GM18867 (cell line): ENCODE measurements at regions not wholly inside any gene's neighbourhood (a gene's known extent, or its start where the extent isn't known, plus 50 kb on each side); places are given as distances from the start of the nearest gene placed in this dataset.

ENCODE experiments used
- ATAC-seq: cut with Tn5 transposase; IDR thresholded peaks from one replicate; pipeline ENCODE4 v1.9.1; 2021; ENCODE audit warnings: mild to moderate bottlenecking, moderate library complexity; ENCODE audit not compliant: unreplicated experiment

- ATAC-seq = no peak
Observed at GRCh38 chr6:2434116-2434515, 188.7 kb upstream of the GMDS start.

DNA sequence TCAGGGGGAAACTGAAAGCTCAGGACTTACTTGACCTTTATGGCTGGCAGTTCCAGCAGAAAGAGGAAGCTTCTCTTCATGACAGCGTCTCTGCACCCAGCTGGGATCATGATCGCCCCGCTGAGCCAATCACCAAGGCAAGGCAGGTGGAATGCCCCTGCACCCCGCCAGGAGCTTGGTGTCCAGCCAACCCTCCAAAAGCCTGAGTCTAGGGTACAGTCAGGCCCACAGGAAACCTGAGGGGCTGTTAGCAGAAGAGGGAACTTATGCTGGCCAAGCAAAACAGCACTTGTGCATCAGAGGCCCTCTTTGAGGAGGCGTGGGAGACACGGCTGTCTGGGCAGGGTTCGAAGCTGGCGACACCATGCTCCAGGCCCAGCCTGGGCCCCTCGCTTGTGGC is 188.3 kb upstream of the GMDS start:
- no peak for ATAC-seq

- ATAC-seq = no peak
Observed at GRCh38 chr6:2433266-2433665, 187.9 kb upstream of the GMDS start.

DNA sequence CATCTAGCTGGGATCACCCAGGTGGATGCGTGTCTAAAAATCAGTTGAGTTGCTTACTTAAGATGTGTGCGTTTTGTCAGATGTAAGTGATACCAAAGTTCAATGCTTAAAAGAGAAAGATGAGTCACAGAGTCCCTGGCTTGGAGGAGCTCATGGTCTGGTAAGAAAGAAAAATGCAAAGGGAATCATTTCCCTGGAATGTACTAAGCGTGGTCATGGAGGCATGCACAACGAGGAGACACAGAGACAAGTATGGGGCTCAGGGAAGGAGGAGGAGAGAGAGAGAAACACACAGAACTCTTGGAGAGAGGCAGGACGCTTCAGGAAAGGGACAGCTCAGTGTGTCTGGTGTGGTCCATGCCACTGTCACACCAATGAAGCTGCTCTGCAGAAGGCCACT is 186.9 kb upstream of the GMDS start:
- ATAC-seq = no peak

- ATAC-seq = no peak
Observed at GRCh38 chr6:2430612-2431011, 185.2 kb upstream of the GMDS start.

DNA sequence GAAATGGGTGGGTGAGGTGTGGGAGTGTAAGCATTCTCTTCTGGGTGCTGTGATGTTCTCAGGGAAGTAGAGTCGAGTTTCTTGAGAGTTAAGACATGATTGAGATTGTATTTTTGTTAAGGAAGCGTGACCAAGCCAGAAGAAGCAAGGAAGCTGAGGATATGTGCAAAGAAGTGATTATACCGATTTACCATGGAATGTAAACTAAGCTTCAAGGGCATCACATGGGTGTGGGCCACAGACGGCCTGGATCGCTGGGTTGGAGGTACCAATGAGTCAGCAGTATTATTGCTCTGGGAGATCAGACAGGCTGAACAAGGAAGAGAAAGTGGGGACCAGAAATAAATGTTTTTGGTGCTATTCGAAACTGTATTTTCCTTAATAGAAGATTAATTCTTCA is 184.1 kb upstream of the GMDS start:
- ATAC-seq = no peak

DNA sequence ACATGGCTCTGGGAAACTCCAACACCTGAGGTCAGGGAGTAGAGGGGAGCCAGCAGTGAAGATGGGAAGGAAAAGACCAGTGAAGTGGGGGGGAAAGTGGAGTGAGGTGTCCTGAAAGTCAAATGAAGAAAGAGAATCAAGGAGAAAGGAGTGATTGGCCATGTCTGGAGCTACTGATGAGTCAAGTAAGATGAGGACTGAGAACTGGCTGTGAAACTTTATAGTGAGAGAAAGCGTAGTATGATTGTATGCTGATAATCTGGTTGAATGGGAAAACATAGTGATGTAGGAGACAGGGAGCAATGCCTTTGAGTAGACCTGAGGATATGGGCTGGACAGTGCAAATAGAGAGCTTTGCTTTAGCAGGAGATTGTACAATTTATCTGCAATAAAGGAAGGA is 183.6 kb upstream of the GMDS start:
- no peak for ATAC-seq

DNA sequence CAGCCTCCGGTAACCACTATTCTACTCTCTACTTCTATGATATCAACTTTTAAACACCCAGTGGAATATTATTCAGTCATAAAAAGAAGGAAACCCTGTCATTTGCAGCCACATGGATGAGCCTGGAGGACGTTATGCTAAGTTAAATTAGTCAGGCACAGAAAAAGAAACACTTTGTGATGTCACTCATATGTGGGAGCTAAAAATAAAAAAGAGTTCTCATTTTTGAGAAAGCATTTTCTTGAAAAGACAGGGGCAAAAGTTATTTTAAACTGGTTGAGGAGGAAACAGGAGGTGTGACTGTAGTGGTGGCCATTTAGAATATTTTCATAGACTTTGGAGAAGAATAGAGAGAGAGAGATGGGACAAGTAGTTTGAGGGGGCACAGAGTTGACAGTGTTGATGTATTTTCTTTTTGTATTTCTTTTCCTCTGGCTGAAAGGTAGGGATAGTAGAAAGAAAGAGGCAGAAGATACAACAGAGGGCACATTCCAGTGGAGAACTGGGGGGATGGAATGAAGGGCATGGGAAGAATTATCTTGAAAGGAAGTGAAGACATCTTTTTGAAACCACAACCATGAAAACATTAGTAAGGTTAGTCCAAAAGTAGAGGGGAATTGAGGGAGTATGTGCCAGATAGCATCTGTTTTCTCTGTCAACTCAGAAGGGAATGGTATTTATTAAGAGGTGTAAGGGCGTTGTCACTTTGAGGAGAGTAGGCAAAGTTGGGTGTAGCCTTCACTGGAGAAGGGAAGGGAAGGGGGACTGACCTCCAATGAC is 181.3 kb upstream of the GMDS start:
- ATAC-seq = no peak

DNA sequence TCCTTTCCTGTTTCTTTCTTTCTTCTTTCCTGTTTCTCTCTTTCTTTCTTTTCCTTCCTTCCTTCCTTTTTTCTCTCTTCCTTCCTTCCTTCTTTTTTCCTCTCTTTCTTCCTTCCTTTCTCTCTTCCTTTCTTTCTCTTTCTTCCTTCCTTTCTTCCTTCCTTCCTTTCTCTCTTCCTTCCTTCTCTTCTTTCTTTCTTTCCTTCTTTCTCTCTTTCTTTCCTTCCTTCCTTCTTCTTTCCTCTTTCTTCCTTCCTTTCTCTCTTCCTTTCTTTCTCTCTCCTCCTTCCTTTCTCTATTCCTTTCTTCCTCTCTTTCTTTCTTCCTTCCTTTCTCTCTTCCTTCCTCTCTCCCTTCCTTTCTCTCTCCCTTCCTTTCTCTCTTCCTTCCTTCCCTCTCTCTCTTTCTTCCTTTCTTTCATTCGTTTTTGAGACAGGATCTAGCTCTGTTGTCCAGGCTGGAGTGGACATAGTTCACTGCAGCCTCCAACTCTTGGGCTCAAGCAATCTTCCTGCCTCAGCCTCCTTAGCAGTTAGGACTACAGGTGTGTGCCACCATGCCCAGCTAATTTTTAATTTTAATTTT is 170.8 kb upstream of the GMDS start:
- ATAC-seq = no peak

DNA sequence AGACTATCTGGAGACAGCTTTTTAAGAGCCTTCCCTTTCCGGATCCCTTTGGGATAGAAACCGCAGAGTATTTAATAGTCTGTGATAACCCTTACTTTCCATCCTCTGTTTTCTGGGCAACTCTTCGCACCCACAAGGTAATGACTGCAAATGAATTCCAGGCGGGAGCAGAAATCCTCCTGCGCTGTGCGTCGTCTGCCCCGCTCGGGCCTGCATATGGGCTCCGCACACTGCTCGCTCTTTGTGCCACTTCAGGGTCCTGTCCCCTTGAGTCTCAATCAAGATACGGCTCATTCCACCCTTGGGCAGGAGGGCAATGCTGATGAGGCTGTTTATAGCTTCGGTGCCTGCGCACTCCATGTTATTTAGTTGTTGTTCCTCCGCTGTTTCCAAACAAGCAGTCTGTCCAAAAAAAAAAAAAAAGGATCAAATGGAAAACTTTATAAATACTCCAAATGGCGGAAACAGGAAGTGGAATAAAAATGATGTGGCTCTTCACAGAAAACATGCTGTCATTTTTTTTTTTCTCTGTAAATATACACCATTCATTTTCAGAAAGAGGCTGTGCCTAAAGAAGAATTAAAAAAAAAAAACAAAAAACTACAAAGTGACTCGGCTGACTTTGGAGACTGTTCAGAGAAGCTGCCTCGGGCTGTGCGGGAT is 169.6 kb upstream of the GMDS start:
- ATAC-seq = no peak

DNA sequence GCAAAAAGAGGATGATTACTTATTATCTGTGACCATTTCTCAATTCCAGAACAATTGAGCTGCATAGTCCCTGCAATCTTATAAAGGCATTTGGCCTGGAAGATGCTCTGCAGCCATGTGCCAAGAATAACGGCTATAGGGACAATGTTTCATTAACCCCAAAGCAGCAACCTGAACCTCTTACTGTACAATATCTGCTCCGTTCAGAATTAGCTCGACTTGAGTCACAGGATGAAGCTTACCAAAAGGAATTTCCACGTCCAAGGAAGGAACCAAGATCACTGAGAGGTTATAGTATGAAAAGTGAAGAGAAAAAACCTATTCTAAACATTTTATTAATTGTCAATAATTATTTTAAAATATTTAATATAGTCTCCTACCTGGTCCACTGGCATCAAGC is 167.3 kb upstream of the GMDS start:
- no peak for ATAC-seq

- ATAC-seq = no peak
Observed at GRCh38 chr6:2410656-2411380, 165.4 kb upstream of the GMDS start.

GRCh38 chr6:2407525-2407924 is 162.1 kb upstream of the GMDS start:
- no peak for ATAC-seq

DNA sequence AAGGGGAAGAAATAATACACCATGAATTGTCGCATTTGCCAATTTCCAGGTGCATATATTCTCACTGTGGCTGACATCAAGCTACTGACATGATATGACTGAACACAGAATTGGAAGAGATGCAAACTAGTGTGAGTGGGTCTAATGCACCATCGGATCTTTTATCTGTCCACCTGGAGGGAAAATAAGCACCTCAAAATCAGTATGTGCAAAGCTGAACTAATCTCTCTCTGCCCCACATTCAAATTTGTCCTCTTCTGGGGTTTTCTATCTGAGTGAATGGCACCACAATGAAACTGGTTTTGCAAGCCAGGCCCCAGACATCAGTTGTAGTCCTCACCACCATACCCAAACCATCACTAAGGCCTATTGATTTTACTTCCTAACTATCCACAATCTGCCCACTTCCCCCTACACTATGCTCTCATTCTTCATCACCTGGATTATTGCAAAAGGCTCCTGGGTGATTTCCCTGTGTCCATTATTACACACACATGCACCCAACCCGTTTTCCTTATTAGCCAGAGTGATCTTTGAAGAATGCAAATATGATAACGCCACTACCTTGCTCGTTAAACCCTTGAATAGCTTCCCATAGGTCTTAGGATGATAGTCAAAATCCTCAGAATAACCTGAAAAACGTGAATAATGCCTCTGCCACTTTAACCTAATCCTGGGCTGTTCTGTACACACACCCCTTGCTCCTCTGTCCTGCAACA is 159.0 kb upstream of the GMDS start:
- ATAC-seq = no peak

GRCh38 chr6:2403546-2403945 is 158.1 kb upstream of the GMDS start:
- ATAC-seq = no peak

- ATAC-seq = no peak
Observed at GRCh38 chr6:2396846-2397630, 151.6 kb upstream of the GMDS start.

GRCh38 chr6:2396042-2396657 is 150.7 kb upstream of the GMDS start:
- no peak for ATAC-seq

GRCh38 chr6:2388554-2389324 is 143.3 kb upstream of the GMDS start:
- no peak for ATAC-seq

- ATAC-seq = no peak
Observed at GRCh38 chr6:2387445-2387844, 142.0 kb upstream of the GMDS start.
